Right lung (tissue), 2 donors: ENCODE measurements at regions not wholly inside any gene's neighbourhood (a gene's known extent, or its start where the extent isn't known, plus 50 kb on each side); places are given as distances from the start of the nearest gene placed in this dataset.
"Not testable (repeated sequence)": the region's sequence is repeated elsewhere in the genome, so short reads cannot be mapped to it uniquely, and the experiment has no call there.

Experiments
- DNase-seq, 2 donors: peaks; one replicate each; pipeline ENCODE4 v3.0.0-alpha.2; 2013

GRCh38 chr10:53177468-53177867, 404.9 kb upstream of the MBL2 start:
- DNase-seq = no peak

GRCh38 chr10:53166325-53166724, 393.7 kb upstream of the MBL2 start:
- no peak for DNase-seq

DNA sequence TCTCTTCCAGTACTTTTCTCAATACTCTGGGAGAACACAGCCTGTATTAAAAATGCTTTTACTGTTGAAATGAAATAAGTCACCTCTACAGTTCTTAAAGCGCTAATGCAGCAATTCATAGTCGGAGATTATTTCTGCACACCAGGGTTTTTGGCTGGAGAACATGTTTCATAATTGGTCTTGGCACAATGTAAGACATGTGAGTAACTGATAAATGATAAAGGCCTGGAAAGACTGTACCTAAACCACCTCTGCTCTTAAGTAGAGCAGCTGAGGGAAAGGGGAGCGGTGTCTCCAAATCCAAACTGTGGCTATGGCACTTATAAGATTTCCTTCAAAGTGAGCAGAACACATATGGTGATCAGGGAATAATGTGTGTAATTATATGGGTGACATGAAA, 390.3 kb upstream of the MBL2 start:
- no peak for DNase-seq

DNA sequence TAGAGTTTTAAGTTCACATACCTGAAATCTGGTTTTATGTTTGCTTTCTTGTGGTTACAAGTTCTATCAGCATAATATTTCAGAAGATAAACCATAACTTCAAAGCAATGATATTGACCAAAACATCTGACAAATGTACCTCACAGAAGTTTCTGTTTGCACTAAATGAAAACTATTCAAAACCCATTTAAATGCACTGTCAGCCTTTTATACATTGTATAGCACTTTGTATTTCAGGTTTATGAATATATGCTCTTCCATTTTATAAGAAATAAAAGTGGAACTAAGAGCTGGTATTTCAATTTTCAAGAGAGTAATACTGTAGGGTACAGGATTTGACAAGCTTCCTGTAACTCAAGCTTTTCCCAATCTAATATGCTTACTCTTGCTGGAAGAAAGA, 388.6 kb upstream of the MBL2 start:
- DNase-seq = no peak

- not testable (repeated sequence) for DNase-seq
Measured at GRCh38 chr10:53155674-53156073, 383.1 kb upstream of the MBL2 start.

DNA sequence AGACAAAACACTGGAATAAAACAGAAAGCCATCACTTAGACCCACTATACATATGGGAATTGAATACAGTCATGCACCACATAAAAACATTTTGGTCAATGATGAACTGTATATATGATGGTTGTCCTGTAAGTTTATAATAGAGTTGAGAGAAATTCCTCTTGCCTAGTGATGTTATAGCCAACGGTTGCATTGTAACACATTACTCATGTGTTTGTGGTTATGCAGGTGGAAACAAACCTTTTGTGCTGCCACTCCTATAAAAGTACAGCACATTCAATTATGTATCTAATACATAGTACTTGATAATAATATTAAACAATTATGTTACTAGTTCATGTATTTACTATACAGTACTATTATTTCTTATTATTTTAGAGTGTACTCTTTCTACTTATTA, 381.2 kb upstream of the MBL2 start:
- DNase-seq = no peak

DNA sequence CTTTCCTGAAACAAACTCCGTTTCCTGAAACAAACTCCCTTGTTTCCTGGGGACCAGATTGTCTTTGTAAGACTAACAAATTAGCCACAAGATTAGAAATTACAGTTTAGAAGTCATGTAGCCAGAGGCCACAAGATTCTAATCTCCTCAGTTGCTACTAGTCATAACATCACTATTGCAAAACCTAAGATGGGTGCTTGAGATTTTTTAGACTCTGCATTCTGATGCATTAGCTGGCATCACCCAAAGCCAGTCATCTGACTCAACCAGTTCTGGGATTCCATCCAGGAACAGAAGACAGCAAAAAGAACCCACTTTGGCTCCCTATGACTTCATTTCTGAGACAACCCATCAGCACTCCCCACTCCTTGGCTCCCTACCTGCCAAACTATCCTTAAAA, 367.9 kb upstream of the MBL2 start:
- no peak for DNase-seq

DNA sequence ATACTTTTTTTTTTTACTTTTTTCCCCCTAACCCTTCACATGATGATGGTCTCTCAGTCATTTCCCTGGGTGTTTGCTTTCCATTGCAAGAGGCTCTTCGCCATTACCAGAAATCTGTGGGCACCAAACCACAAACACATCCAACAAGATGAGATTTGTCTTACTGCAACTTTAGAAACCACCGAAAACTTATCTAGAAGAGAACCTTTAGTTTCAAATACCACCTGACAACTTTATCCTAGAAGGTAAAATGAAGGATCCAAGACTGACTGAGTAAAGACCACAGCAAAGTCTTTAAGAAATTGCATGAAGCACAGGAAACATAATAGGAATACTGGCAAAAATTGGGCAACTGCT, 363.3 kb upstream of the MBL2 start:
- no peak for DNase-seq

GRCh38 chr10:53135213-53135896, 362.8 kb upstream of the MBL2 start:
- DNase-seq = no peak

GRCh38 chr10:53134050-53134449, 361.5 kb upstream of the MBL2 start:
- DNase-seq = no peak

- DNase-seq = no peak
Measured at GRCh38 chr10:53130337-53130736, 357.8 kb upstream of the MBL2 start.

GRCh38 chr10:53127686-53128085, 355.1 kb upstream of the MBL2 start:
- no peak for DNase-seq

GRCh38 chr10:53123311-53123710, 350.7 kb upstream of the MBL2 start:
- no peak for DNase-seq

DNA sequence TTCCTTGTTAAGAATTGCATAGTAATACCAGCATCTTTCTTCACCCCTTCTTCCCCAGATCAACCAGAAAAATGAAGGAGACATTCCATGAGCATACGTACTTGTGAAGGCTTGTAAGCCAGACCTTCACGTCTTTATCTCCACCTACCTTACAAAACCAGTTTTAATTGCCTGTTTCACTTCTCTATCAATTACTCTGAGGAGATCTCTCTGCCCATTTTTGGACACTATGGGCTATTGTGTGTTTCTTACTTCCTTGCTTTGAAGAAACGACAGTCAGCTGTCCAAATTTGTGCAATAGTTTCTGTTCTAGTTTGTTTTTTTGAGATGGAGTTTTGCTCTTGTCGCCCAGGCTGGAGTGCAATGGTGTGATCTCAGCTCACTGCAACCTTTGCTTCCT, 349.7 kb upstream of the MBL2 start:
- DNase-seq = no peak

DNA sequence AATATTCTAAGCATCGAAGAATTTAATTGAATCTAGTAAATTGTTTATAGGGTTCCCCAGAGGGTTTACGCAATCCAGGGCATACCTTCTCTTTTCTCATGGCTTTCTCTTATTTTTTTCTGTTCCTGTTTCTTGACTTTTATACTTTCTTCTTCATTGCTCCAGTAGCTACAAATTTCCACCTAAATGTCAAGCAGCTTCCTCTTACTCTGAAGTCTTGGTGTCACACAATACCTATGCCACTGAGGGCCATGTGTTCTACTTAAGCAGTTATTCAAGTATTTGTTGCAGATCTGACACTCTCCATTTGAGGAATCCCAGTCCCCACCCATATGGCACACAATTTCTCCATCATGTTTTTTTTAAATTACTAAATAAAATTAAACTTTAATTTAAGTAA, 343.1 kb upstream of the MBL2 start:
- DNase-seq = no peak

DNA sequence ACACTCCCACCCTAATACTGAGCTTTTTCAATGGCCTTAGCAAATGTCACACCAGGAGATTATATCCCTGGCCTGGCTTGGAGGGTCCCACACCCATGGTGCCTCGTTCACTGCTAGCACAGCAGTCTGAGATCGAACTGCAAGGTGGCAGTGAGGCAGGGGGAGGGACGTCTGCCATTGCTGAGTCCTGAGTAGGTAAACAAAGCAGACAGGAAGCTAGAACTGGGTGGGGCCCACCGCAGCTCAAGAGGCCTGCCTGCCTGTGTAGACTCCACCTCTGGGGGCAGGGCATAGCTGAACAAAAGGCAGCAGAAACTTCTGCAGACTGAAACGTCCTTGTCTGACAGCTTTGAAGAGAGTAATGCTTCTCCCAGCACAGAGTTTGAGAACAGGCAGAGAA, 338.9 kb upstream of the MBL2 start:
- DNase-seq = no peak

- DNase-seq = no peak
Measured at GRCh38 chr10:53109320-53109719, 336.7 kb upstream of the MBL2 start.

GRCh38 chr10:53108317-53108934, 335.8 kb upstream of the MBL2 start:
- DNase-seq = no peak

DNA sequence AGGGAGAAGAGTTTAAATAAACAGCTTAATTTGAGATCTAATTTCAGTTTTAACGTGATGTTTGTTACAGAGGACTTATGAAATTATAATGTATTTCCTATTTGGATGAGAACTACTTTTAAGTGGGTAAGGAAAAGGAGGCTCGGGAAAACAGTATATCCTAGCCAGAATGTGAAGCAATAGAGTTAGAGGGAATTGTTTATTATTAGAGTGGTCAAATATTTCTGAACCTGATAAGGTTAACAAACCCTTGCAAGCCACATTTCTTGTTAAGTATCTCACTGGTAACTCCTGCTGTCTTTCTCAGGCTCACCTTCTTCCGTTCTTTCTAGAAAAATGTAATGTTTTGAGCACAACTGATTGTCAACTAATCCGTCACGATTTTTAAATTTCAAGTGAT, 335.1 kb upstream of the MBL2 start:
- no peak for DNase-seq

GRCh38 chr10:53102424-53102823, 329.8 kb upstream of the MBL2 start:
- DNase-seq = no peak

DNA sequence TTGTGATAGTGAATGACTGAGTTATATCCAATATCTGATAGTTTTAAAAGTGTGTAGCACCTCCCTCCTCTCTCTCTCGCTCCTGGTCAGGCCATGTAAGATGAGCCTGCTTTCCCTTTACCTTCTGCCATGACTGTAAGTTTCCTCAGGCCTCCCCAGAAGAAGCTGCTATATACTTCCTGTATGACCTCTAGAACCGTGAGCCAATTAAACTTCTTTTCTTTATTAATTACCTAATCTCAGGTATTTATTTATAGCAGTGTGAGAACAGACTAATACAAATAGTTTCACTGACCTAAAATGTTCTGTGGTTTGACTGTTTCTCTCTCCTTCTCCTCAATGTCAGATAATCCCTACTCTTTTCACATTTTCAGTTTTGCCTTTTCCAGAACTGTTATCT, 321.3 kb upstream of the MBL2 start:
- DNase-seq = no peak

- DNase-seq = no peak
Measured at GRCh38 chr10:53091574-53091973, 319.0 kb upstream of the MBL2 start.

DNA sequence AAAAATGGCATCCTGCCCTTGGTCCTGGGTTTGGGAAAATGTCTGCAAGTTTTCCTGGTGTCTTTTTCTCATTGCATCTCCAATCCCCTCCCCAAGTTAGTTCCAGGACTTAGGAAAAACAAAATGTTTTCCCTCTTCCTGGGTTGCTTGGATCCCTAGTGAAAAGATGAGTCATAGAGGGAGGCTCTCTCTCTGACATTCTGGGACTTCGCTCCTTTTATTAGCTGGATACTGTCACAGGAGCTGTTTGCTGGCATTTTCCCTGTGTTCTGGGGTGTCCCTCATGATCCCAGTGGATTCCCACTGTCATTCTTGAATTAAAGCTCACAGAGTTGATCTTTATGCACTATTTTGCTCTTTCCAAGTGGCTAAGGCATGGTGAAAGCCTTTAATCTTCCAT, 316.4 kb upstream of the MBL2 start:
- DNase-seq = no peak

- no peak for DNase-seq
Measured at GRCh38 chr10:53079283-53079682, 306.7 kb upstream of the MBL2 start.
